HCT116 (cell line): ENCODE measurements at regions not wholly inside any gene's neighbourhood (a gene's known extent, or its start where the extent isn't known, plus 50 kb on each side); places are given as distances from the start of the nearest gene placed in this dataset.

ENCODE experiments used
- ATAC-seq: fragments of 200-7000 bp; cut with Tn5 transposase; 2 replicates; pipeline ENCODE4 v1.9.1; 2020; ENCODE audit warnings: mild to moderate bottlenecking, moderate library complexity
- BruUV-seq: library from RNA; stranded (reverse); fragments of 400-500 nt; replicated peaks from 2 replicates; lab custom pipeline; 2021; lab: Mats Ljungman, UMichigan
- CTCF ChIA-PET: fragments of 300-600 bp; sonication (Branson Sonifier 250); formaldehyde crosslinking; loops from one replicate; lab custom pipeline; 2021; ENCODE audit warnings: antibody characterized with exemption; lab: Charles Lee
- POLR2A ChIA-PET: fragments of 300-600, 350-600 bp; sonication (Branson Sonifier 250); formaldehyde crosslinking; loops from one replicate; lab custom pipeline; 2021; ENCODE audit warnings: antibody characterized with exemption; lab: Charles Lee
- RAD21 ChIA-PET, 2 experiments: fragments of 300-600 bp; sonication (Branson Sonifier 250); formaldehyde crosslinking; loops; one replicate each; lab custom pipeline; 2023; ENCODE audit warnings: low total read pairs in 2 of 2; ENCODE audit not compliant: uncharacterized antibody in 2 of 2, unreplicated experiment in 2 of 2, low non-redundant PET in 1 of 2; lab: Charles Lee
- DNase-seq: peaks from one replicate; pipeline ENCODE4 v3.0.0-alpha.2; 2010; ENCODE audit warnings: low read depth, low spot score
- H2AFZ ChIP-seq: fragments of 200-600 bp; shearing (Covaris generic), sonication (generic); 2 replicates; pipeline ENCODE4 v1.6.1; 2017; ENCODE audit warnings: low read depth, mixed run types, mixed read lengths, antibody characterized with exemption, low read length; ENCODE audit not compliant: poor library complexity, severe bottlenecking
- H3K27ac ChIP-seq: 2 replicates; pipeline ENCODE4 v1.5.1; 2012; ENCODE audit warnings: low read depth, low read length
- H3K27me3 ChIP-seq: fragments of 200-600 bp; sonication (generic); 2 replicates; pipeline ENCODE4 v1.6.1; 2016; ENCODE audit warnings: mixed run types, low read length, mixed read lengths; ENCODE audit not compliant: insufficient read depth
- H3K36me3 ChIP-seq, 2 experiments: fragments of 200-500 bp in 1 of 2; fragments of 200-600 bp in 1 of 2; sonication (Bioruptor generic) in 1 of 2; sonication (generic) in 1 of 2; 2 replicates each; pipeline versions ENCODE4 v1.5.1 to v1.6.1; 2014 to 2016; ENCODE audit warnings: low read length in 2 of 2, inconsistent platforms in 1 of 2, mixed read lengths in 1 of 2, mixed run types in 1 of 2; ENCODE audit not compliant: insufficient read depth in 2 of 2, control insufficient read depth in 1 of 2
- H3K4me1 ChIP-seq, 2 experiments: fragments of 200-600 bp in 1 of 2; sonication (generic) in 1 of 2; 2 replicates each; pipeline versions ENCODE4 v1.5.1 to v1.6.1; 2012 to 2017; ENCODE audit warnings: low read length in 2 of 2, inconsistent platforms in 1 of 2, mild to moderate bottlenecking in 1 of 2, mixed read lengths in 1 of 2, mixed run types in 1 of 2, moderate library complexity in 1 of 2; ENCODE audit not compliant: insufficient read depth in 2 of 2, control insufficient read depth in 1 of 2
- H3K4me2 ChIP-seq: fragments of 200-600 bp; sonication (generic); 2 replicates; pipeline ENCODE4 v1.6.1; 2017; ENCODE audit warnings: mixed run types, low read length, mixed read lengths
- H3K4me3 ChIP-seq, 2 experiments: fragments of 200-600 bp in 1 of 2; sonication (generic) in 1 of 2; replicated peaks in 1 of 2; 2 replicates each; pipeline ENCODE4 v1.5.1; 2011 to 2016; ENCODE audit warnings: low read length in 2 of 2, control low read depth in 1 of 2, low read depth in 1 of 2, mild to moderate bottlenecking in 1 of 2, mixed read lengths in 1 of 2, mixed run types in 1 of 2
- H3K79me2 ChIP-seq: fragments of 200-600 bp; sonication (generic); 2 replicates; pipeline ENCODE4 v1.6.1; 2017; ENCODE audit warnings: mild to moderate bottlenecking, mixed run types, low read length, moderate library complexity, mixed read lengths; ENCODE audit not compliant: insufficient read depth
- H3K9ac ChIP-seq: fragments of 200-600 bp; sonication (generic); 2 replicates; pipeline ENCODE4 v1.6.1; 2016; ENCODE audit warnings: low read length, mixed read lengths
- H3K9me2 ChIP-seq: fragments of 200-600 bp; sonication (generic), shearing (Covaris generic); 2 replicates; pipeline ENCODE4 v1.6.1; 2017; ENCODE audit warnings: mixed run types, mild to moderate bottlenecking, moderate library complexity; ENCODE audit not compliant: insufficient read depth
- H3K9me3 ChIP-seq, 2 experiments: fragments of 200-500 bp in 1 of 2; fragments of 200-600 bp in 1 of 2; sonication (Bioruptor generic) in 1 of 2; sonication (generic) in 1 of 2; 2 replicates each; pipeline ENCODE4 v1.6.1; 2014 to 2017; ENCODE audit warnings: low read length in 2 of 2, mixed read lengths in 2 of 2, inconsistent platforms in 1 of 2, low read depth in 1 of 2, mild to moderate bottlenecking in 1 of 2, mixed run types in 1 of 2, moderate library complexity in 1 of 2; ENCODE audit not compliant: control insufficient read depth in 1 of 2, insufficient read depth in 1 of 2
- H4K20me1 ChIP-seq: fragments of 200-600 bp; sonication (generic), shearing (Covaris generic); 2 replicates; pipeline ENCODE4 v1.6.1; 2017; ENCODE audit warnings: mixed run types, mild to moderate bottlenecking, moderate library complexity; ENCODE audit not compliant: insufficient read depth
- CEBPB ChIP-seq: IDR thresholded peaks from 2 replicates; pipeline ENCODE4 v1.6.1; 2012; ENCODE audit warnings: low read depth
- EGR1 ChIP-seq: IDR thresholded peaks from 2 replicates; pipeline ENCODE4 v1.6.1; 2012; ENCODE audit warnings: low read depth
- EZH2 ChIP-seq: fragments of 200-600 bp; sonication (generic); IDR thresholded peaks from 2 replicates; pipeline ENCODE4 v1.6.1; 2017; ENCODE audit warnings: antibody characterized with exemption, mixed run types
- JUND ChIP-seq: IDR thresholded peaks from 2 replicates; pipeline ENCODE4 v1.6.1; 2012
- POLR2A ChIP-seq: IDR thresholded peaks from 2 replicates; pipeline ENCODE4 v1.7.0; 2011; ENCODE audit warnings: borderline replicate concordance; ENCODE audit not compliant: insufficient read depth, insufficient read length; ENCODE audit errors: extremely low read depth
- POLR2AphosphoS5 ChIP-seq: IDR thresholded peaks from 2 replicates; pipeline ENCODE4 v1.6.1; 2011; ENCODE audit warnings: mild to moderate bottlenecking, low read depth, low read length, moderate library complexity
- RAD21 ChIP-seq: IDR thresholded peaks from 2 replicates; pipeline ENCODE4 v1.6.1; 2012; ENCODE audit warnings: low read depth, mild to moderate bottlenecking
- SP1 ChIP-seq: IDR thresholded peaks from 2 replicates; pipeline ENCODE4 v1.6.1; 2012; ENCODE audit warnings: low read depth
- YY1 ChIP-seq: IDR thresholded peaks from 2 replicates; pipeline ENCODE4 v1.6.1; 2011; ENCODE audit warnings: low read length, low read depth, moderate library complexity, mild to moderate bottlenecking; ENCODE audit not compliant: insufficient replicate concordance; ENCODE audit errors: extremely low read depth
- ZFX ChIP-seq: fragments of 450-650 bp; IDR thresholded peaks from 2 replicates; pipeline ENCODE4 v1.6.1; 2017
- ZNF274 ChIP-seq: fragments of 200-500 bp; sonication (Bioruptor generic); IDR thresholded peaks from 2 replicates; pipeline ENCODE4 v1.6.1; 2014; ENCODE audit warnings: mild to moderate bottlenecking, low read depth, low read length, inconsistent platforms
- intact Hi-C: fragments of 100-400 bp; cut with micrococcal nuclease; formaldehyde crosslinking; loops from 2 replicates; pipeline ENCODE4 v1.10.0; 2022
- TF ChIP-seq, protein P1 (sequence below), 3 experiments: fragments of 200-600 bp in 1 of 3; sonication (generic) in 1 of 3; IDR thresholded peaks in 2 of 3; conservative IDR thresholded peaks in 1 of 3; 2 replicates each; pipeline ENCODE4 v1.5.1; 2012 to 2017; ENCODE audit warnings: low read depth in 2 of 3, low read length in 2 of 3, antibody characterized with exemption in 1 of 3, borderline replicate concordance in 1 of 3, control low read depth in 1 of 3, mild to moderate bottlenecking in 1 of 3, mixed read lengths in 1 of 3, mixed run types in 1 of 3, moderate library complexity in 1 of 3; ENCODE audit not compliant: insufficient read depth in 1 of 3
- TF ChIP-seq, protein P2 (sequence below): IDR thresholded peaks from 2 replicates; pipeline ENCODE4 v1.6.1; 2012; ENCODE audit warnings: low read depth
- TF ChIP-seq, protein P3 (sequence below): IDR thresholded peaks from 2 replicates; pipeline ENCODE4 v1.6.1; 2012

DNA sequence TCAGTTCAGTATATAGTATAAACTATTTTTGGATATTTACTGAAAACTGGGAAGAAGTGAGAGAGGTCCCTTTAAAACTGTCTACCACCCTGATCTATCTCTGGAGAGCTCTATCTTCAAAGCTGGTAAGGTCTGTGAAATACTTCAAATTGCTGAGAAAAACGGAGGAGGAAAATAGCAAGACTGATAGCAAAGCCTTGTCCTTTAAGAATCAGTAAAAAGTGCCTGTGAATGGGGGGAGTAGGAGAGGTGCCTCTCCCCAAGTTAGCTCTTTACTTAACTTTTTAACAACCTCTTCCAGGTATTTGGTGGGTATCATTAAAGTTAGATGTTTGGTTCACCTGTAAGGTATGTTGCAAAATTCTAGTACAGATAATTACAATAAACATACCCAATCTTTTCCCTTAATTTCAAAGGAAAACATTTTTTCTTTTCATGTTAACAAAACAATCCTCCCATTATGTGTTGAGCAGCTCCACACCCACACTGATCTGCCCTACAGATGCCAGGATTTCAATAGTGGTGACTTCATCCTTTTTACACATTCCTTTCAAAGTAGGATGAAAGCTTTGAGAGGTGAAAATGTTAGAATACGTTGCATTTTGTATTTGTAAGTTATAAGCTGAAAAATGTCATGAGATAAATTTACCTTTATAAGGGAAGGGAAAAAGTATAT is 149.2 kb downstream of the CRPPA start:
- peak; percentile 32 for DNase-seq
- no TSS peak for BruUV-seq
- POLR2A ChIA-PET: no interaction called here

DNA sequence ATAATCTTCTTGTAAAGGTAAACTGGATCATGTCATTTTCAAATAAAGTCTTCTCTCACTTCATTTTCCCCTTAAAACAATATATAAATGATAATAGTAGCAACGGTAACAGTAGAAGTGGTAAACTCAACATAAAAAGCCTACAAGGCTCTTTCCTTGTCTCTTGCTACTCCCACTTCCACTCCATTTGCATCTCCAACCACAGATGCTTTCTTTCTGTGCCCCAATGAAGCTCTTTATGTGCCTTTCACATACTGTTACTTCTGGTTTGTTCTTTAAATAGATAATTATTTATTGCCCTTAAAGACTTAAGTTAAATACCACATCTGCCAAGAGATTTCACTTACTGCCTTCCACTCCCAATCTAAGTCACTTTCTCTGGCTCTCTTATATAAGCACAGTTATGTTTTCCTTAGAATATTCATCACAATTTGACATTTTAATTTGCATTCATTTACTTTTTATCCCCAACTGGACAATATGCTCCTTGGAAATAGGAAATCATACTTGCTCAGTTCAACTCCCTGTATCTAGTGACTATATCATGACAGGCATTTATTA is 149.9 kb downstream of the CRPPA start:
- H3K9me3 ChIP-seq: no peaks in the 10 kb centered on the region
- no peaks in the 10 kb centered on the region for H3K9me2 ChIP-seq
- H3K4me3 ChIP-seq: no peak overlapping the region
- no peak for DNase-seq
- no peaks in the 10 kb centered on the region for H3K36me3 ChIP-seq
- no peak overlapping the region for H2AFZ ChIP-seq
- H3K27ac ChIP-seq: peak overlapping the region; percentile 62; the same call in 1 of the 2 replicates
- no TSS peak for BruUV-seq
- H3K27me3 ChIP-seq: no peaks in the 10 kb centered on the region
- ChIA-PET CTCF (no interaction called here), POLR2A (no interaction called here), RAD21 (no interaction called here)
- H3K4me1 ChIP-seq: peaks cover 31 to 50% of the 10 kb centered on the region in 2 experiments
- H4K20me1 ChIP-seq: no peaks in the 10 kb centered on the region
- peak overlapping the region; percentile 14; the same call in 1 of the 2 replicates for H3K9ac ChIP-seq
- intact Hi-C loops: no loop called here
- ATAC-seq: no peak
- H3K79me2 ChIP-seq: no peaks in the 10 kb centered on the region
- H3K4me2 ChIP-seq: peak overlapping the region; percentile 64; the same call in 1 of the 2 replicates
- TF ChIP-seq EGR1 (no peak), POLR2AphosphoS5 (no peak), ZFX (no peak), JUND (no peak), POLR2A (no peak), RAD21 (no peak), EZH2 (no peak), YY1 (no peak), ZNF274 (no peak)
- TF ChIP-seq, protein P1, sequence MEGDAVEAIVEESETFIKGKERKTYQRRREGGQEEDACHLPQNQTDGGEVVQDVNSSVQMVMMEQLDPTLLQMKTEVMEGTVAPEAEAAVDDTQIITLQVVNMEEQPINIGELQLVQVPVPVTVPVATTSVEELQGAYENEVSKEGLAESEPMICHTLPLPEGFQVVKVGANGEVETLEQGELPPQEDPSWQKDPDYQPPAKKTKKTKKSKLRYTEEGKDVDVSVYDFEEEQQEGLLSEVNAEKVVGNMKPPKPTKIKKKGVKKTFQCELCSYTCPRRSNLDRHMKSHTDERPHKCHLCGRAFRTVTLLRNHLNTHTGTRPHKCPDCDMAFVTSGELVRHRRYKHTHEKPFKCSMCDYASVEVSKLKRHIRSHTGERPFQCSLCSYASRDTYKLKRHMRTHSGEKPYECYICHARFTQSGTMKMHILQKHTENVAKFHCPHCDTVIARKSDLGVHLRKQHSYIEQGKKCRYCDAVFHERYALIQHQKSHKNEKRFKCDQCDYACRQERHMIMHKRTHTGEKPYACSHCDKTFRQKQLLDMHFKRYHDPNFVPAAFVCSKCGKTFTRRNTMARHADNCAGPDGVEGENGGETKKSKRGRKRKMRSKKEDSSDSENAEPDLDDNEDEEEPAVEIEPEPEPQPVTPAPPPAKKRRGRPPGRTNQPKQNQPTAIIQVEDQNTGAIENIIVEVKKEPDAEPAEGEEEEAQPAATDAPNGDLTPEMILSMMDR (IDR thresholded peaks at IDR 0.05 in 2 of 3, conservative IDR thresholded peaks at IDR 0.05 in 1 of 3; ENCODE audit: borderline replicate concordance in 1 of 3, insufficient read depth in 1 of 3, low read depth in 2 of 3, low read length in 2 of 3): no peak
- TF ChIP-seq, protein P2, sequence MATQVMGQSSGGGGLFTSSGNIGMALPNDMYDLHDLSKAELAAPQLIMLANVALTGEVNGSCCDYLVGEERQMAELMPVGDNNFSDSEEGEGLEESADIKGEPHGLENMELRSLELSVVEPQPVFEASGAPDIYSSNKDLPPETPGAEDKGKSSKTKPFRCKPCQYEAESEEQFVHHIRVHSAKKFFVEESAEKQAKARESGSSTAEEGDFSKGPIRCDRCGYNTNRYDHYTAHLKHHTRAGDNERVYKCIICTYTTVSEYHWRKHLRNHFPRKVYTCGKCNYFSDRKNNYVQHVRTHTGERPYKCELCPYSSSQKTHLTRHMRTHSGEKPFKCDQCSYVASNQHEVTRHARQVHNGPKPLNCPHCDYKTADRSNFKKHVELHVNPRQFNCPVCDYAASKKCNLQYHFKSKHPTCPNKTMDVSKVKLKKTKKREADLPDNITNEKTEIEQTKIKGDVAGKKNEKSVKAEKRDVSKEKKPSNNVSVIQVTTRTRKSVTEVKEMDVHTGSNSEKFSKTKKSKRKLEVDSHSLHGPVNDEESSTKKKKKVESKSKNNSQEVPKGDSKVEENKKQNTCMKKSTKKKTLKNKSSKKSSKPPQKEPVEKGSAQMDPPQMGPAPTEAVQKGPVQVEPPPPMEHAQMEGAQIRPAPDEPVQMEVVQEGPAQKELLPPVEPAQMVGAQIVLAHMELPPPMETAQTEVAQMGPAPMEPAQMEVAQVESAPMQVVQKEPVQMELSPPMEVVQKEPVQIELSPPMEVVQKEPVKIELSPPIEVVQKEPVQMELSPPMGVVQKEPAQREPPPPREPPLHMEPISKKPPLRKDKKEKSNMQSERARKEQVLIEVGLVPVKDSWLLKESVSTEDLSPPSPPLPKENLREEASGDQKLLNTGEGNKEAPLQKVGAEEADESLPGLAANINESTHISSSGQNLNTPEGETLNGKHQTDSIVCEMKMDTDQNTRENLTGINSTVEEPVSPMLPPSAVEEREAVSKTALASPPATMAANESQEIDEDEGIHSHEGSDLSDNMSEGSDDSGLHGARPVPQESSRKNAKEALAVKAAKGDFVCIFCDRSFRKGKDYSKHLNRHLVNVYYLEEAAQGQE: no peak

More for the DNA sequence above, 149.2 kb downstream of the CRPPA start:
- no peaks in the 10 kb centered on the region for H3K36me3 ChIP-seq
- no peaks in the 10 kb centered on the region for H3K9me3 ChIP-seq
- intact Hi-C loops: no loop called here
- H4K20me1 ChIP-seq: no peaks in the 10 kb centered on the region
- peak overlapping the region in 1 of 2 experiments; percentile 19; a peak in 1 of 4 replicates for H3K4me3 ChIP-seq
- peaks cover 31 to 46% of the 10 kb centered on the region in 2 experiments for H3K4me1 ChIP-seq
- ChIA-PET CTCF (no interaction called here), RAD21 (no interaction called here)
- H3K79me2 ChIP-seq: no peaks in the 10 kb centered on the region
- H3K9me2 ChIP-seq: no peaks in the 10 kb centered on the region
- TF ChIP-seq, protein P3, sequence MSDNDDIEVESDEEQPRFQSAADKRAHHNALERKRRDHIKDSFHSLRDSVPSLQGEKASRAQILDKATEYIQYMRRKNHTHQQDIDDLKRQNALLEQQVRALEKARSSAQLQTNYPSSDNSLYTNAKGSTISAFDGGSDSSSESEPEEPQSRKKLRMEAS: no peak
- TF ChIP-seq RAD21 (0 out of 2 replicates have a peak, but pooled peaks have one; percentile 6), CEBPB (0 out of 2 replicates have a peak, but pooled peaks have one; percentile 19), SP1 (0 out of 2 replicates have a peak, but pooled peaks have one; percentile 10)
- peak overlapping the region; percentile 14; the same call in 1 of the 2 replicates for H3K9ac ChIP-seq
- no peaks in the 10 kb centered on the region for H3K27me3 ChIP-seq
- peak overlapping the region; percentile 67 for H2AFZ ChIP-seq
- peak overlapping the region; percentile 62; the same call in 1 of the 2 replicates for H3K27ac ChIP-seq
- peak; percentile 60 for ATAC-seq
- peak overlapping the region; percentile 64 for H3K4me2 ChIP-seq
